H1 (cell line): ENCODE measurements at regions not wholly inside any gene's neighbourhood (a gene's known extent, or its start where the extent isn't known, plus 50 kb on each side); places are given as distances from the start of the nearest gene placed in this dataset.

Source experiments
- CTCF ChIA-PET: fragments of 300-600 bp; sonication (Branson Sonifier 250); formaldehyde crosslinking; loops from one replicate; lab custom pipeline; 2021; ENCODE audit not compliant: partially characterized antibody; lab: Charles Lee
- POLR2A ChIA-PET: fragments of 300-600 bp; sonication (Branson Sonifier 250); formaldehyde crosslinking; loops from one replicate; lab custom pipeline; 2021; ENCODE audit warnings: inconsistent platforms; ENCODE audit not compliant: partially characterized antibody; lab: Charles Lee
- DNase-seq, 2 experiments: peaks; one replicate each; pipeline versions ENCODE4 v3.0.0 to v3.0.0-alpha.2; 2010 to 2022; ENCODE audit warnings: low spot score in 2 of 2, low read depth in 1 of 2, mixed read lengths in 1 of 2
- FAIRE-seq: peaks from 2 replicates; lab custom pipeline; 2011; peaks lifted over from hg19 to GRCh38; lab: Jason Lieb, UNC
- H2AFZ ChIP-seq: 2 replicates; pipeline ENCODE4 v1.8.1; 2012; ENCODE audit warnings: low read length, inconsistent platforms
- H2AK5ac ChIP-seq: 2 replicates; pipeline ENCODE4 v1.6.1; 2013; ENCODE audit warnings: low read depth, low read length
- H2BK120ac ChIP-seq: replicated peaks from 2 replicates; pipeline ENCODE3; 2013; ENCODE audit warnings: low read depth, low read length, inconsistent platforms
- H2BK12ac ChIP-seq: 2 replicates; pipeline ENCODE4 v1.6.1; 2013; ENCODE audit warnings: low read depth, low read length
- H2BK15ac ChIP-seq: 2 replicates; pipeline ENCODE4 v1.6.1; 2013; ENCODE audit warnings: low read length
- H2BK20ac ChIP-seq: 2 replicates; pipeline ENCODE4 v1.6.1; 2013; ENCODE audit warnings: low read length
- H2BK5ac ChIP-seq: 2 replicates; pipeline ENCODE4 v1.6.1; 2013; ENCODE audit warnings: low read depth, low read length
- H3K14ac ChIP-seq: 2 replicates; pipeline ENCODE4 v1.6.1; 2013; ENCODE audit warnings: inconsistent platforms; ENCODE audit not compliant: insufficient read length
- H3K18ac ChIP-seq: 2 replicates; pipeline ENCODE4 v1.6.1; 2013; ENCODE audit warnings: low read length; ENCODE audit errors: extremely low read depth
- H3K23ac ChIP-seq: 2 replicates; pipeline ENCODE4 v1.6.1; 2013; ENCODE audit warnings: inconsistent platforms; ENCODE audit not compliant: insufficient read length
- H3K23me2 ChIP-seq: 2 replicates; pipeline ENCODE4 v1.6.1; 2013; ENCODE audit warnings: low read depth, low read length
- H3K27ac ChIP-seq: 2 replicates; pipeline ENCODE4 v1.6.1; 2011; ENCODE audit warnings: low read depth, low read length, inconsistent platforms
- H3K27me3 ChIP-seq, 4 experiments: replicated peaks in 1 of 4; 1 replicate in 1 of 4; 2 replicates in 3 of 4; pipeline versions ENCODE4 v1.6.1 to v1.8.1; 2011 to 2013; ENCODE audit warnings: low read length in 3 of 4, mild to moderate bottlenecking in 3 of 4, inconsistent platforms in 2 of 4, mixed read lengths in 2 of 4, moderate library complexity in 1 of 4; ENCODE audit not compliant: control insufficient read depth in 3 of 4, insufficient read depth in 3 of 4; ENCODE audit errors: extremely low read depth in 1 of 4
- H3K36me3 ChIP-seq, 4 experiments: 2 replicates each; pipeline versions ENCODE4 v1.6.1 to v1.8.1; 2011 to 2013; ENCODE audit warnings: mild to moderate bottlenecking in 4 of 4, low read length in 3 of 4, moderate library complexity in 2 of 4, control low read depth in 1 of 4, inconsistent platforms in 1 of 4; ENCODE audit not compliant: insufficient read depth in 4 of 4, control insufficient read depth in 2 of 4
- H3K4ac ChIP-seq: replicated peaks from 2 replicates; pipeline ENCODE3; 2013; ENCODE audit warnings: low read length, low read depth, mixed read lengths, inconsistent platforms; ENCODE audit not compliant: insufficient read length
- H3K4me1 ChIP-seq, 4 experiments: replicated peaks in 1 of 4; 1 replicate in 1 of 4; 2 replicates in 3 of 4; pipeline versions ENCODE4 v1.6.1 to v1.8.1; 2011 to 2013; ENCODE audit warnings: low read length in 3 of 4, inconsistent platforms in 2 of 4, mixed read lengths in 1 of 4; ENCODE audit not compliant: insufficient read depth in 4 of 4, control insufficient read depth in 3 of 4
- H3K4me2 ChIP-seq, 2 experiments: 2 replicates each; pipeline versions ENCODE4 v1.6.1 to v1.8.1; 2011 to 2013; ENCODE audit warnings: low read depth in 2 of 2, low read length in 2 of 2, control low read depth in 1 of 2, inconsistent platforms in 1 of 2, mild to moderate bottlenecking in 1 of 2; ENCODE audit not compliant: insufficient read depth in 1 of 2
- H3K4me3 ChIP-seq, 4 experiments: fragments of 200-600, 300-600 bp in 1 of 4; sonication (generic), shearing (Covaris generic), sonication (Bioruptor Twin) in 1 of 4; 2 replicates each; pipeline versions ENCODE4 v1.5.1 to v1.8.1; 2011 to 2016; ENCODE audit warnings: low read length in 4 of 4, low read depth in 3 of 4, control low read depth in 2 of 4, inconsistent platforms in 2 of 4, mild to moderate bottlenecking in 2 of 4, mixed read lengths in 1 of 4, moderate library complexity in 1 of 4; ENCODE audit not compliant: insufficient read depth in 2 of 4; ENCODE audit errors: extremely low read depth in 1 of 4
- H3K56ac ChIP-seq: replicated peaks from 2 replicates; pipeline ENCODE3; 2013; ENCODE audit warnings: low read depth, mild to moderate bottlenecking, mixed read lengths, low read length, inconsistent platforms; ENCODE audit not compliant: insufficient read length
- H3K79me1 ChIP-seq: 2 replicates; pipeline ENCODE4 v1.6.1; 2013; ENCODE audit warnings: low read depth, low read length, control low read depth
- H3K79me2 ChIP-seq, 2 experiments: 2 replicates each; pipeline versions ENCODE4 v1.6.1 to v1.8.1; 2012 to 2013; ENCODE audit warnings: low read length in 2 of 2, mild to moderate bottlenecking in 2 of 2, inconsistent platforms in 1 of 2; ENCODE audit not compliant: insufficient read depth in 2 of 2, control insufficient read depth in 1 of 2
- H3K9ac ChIP-seq, 4 experiments: replicated peaks in 1 of 4; 1 replicate in 1 of 4; 2 replicates in 3 of 4; pipeline versions ENCODE4 v1.6.1 to v1.8.1; 2011 to 2013; ENCODE audit warnings: low read depth in 3 of 4, low read length in 3 of 4, control low read depth in 2 of 4, mild to moderate bottlenecking in 2 of 4, moderate library complexity in 2 of 4, inconsistent platforms in 1 of 4; ENCODE audit errors: extremely low read depth in 1 of 4
- H3K9me3 ChIP-seq, 2 experiments: 2 replicates each; pipeline versions ENCODE4 v1.6.1 to v1.8.1; 2012 to 2013; ENCODE audit warnings: mild to moderate bottlenecking in 2 of 2, moderate library complexity in 2 of 2, control low read depth in 1 of 2, inconsistent platforms in 1 of 2, low read depth in 1 of 2, low read length in 1 of 2, mixed read lengths in 1 of 2; ENCODE audit not compliant: insufficient read depth in 2 of 2
- H4K20me1 ChIP-seq, 2 experiments: replicated peaks in 1 of 2; 2 replicates each; pipeline versions ENCODE3 to v1.8.1; 2011 to 2013; ENCODE audit warnings: inconsistent platforms in 2 of 2, low read length in 2 of 2, mild to moderate bottlenecking in 1 of 2; ENCODE audit not compliant: insufficient read depth in 2 of 2, control insufficient read depth in 1 of 2
- H4K5ac ChIP-seq: 2 replicates; pipeline ENCODE4 v1.6.1; 2013; ENCODE audit warnings: low read length, low read depth, mixed read lengths, inconsistent platforms; ENCODE audit not compliant: insufficient read length
- H4K8ac ChIP-seq: 2 replicates; pipeline ENCODE4 v1.8.0; 2013; ENCODE audit warnings: mild to moderate bottlenecking, moderate library complexity, low read length, inconsistent platforms; ENCODE audit not compliant: insufficient read depth; ENCODE audit errors: extremely low read depth
- H4K91ac ChIP-seq: replicated peaks from 2 replicates; pipeline ENCODE3; 2013; ENCODE audit warnings: low read length, mixed read lengths, inconsistent platforms; ENCODE audit not compliant: insufficient read length
- ASH2L ChIP-seq: fragments of 200-600, 300-600 bp; sonication (generic); IDR thresholded peaks from one replicate; pipeline ENCODE4 v1.7.1; 2017; ENCODE audit warnings: low read length
- ATF2 ChIP-seq: IDR thresholded peaks from 2 replicates; pipeline ENCODE4 v1.6.1; 2012; ENCODE audit warnings: low read length, inconsistent platforms
- BCL11A ChIP-seq, 2 experiments: IDR thresholded peaks; one replicate each; pipeline ENCODE4 v1.6.1; 2011; ENCODE audit warnings: low read depth in 2 of 2, low read length in 2 of 2, mild to moderate bottlenecking in 2 of 2
- CHD1 ChIP-seq: IDR thresholded peaks from 2 replicates; pipeline ENCODE4 v1.6.1; 2012; ENCODE audit warnings: low read depth, low read length, improper control_type of control experiment
- CHD2 ChIP-seq: IDR thresholded peaks from 2 replicates; pipeline ENCODE4 v1.6.1; 2012; ENCODE audit warnings: low read length, improper control_type of control experiment
- NRF1 ChIP-seq: IDR thresholded peaks from 2 replicates; pipeline ENCODE4 v1.6.1; 2011; ENCODE audit warnings: mild to moderate bottlenecking, low read depth, low read length, improper control_type of control experiment
- PHF8 ChIP-seq: fragments of 200-600 bp; sonication (generic); conservative IDR thresholded peaks from 2 replicates; pipeline ENCODE4 v1.7.1; 2012; ENCODE audit warnings: low read depth, mild to moderate bottlenecking, inconsistent platforms, low read length, moderate library complexity
- RFX5 ChIP-seq: IDR thresholded peaks from 2 replicates; pipeline ENCODE4 v1.6.1; 2011; ENCODE audit warnings: low read depth, low read length, improper control_type of control experiment, borderline replicate concordance
- RNF2 ChIP-seq: fragments of 200-900, 300-1000 bp; sonication (generic); IDR thresholded peaks from 2 replicates; pipeline ENCODE4 v1.7.1; 2016; ENCODE audit warnings: borderline replicate concordance, low read depth, mild to moderate bottlenecking, antibody characterized with exemption, low read length; ENCODE audit not compliant: poor library complexity, severe bottlenecking; ENCODE audit errors: missing control alignments
- RXRA ChIP-seq: IDR thresholded peaks from 2 replicates; pipeline ENCODE4 v1.6.1; 2011; ENCODE audit warnings: low read depth, mild to moderate bottlenecking, low read length, moderate library complexity; ENCODE audit not compliant: insufficient read depth
- SRF ChIP-seq: IDR thresholded peaks from 2 replicates; pipeline ENCODE4 v1.6.1; 2011; ENCODE audit warnings: mild to moderate bottlenecking, low read depth, low read length, moderate library complexity
- WGBS, 2 experiments: shearing (Covaris generic) in 1 of 2; methylation state at CpG; one replicate each; pipeline versions ENCODE4 v1.1.6 to v1.1.7; 2013 to 2015; ENCODE audit warnings: low lambda C conversion rate in 2 of 2, mixed read lengths in 2 of 2, inconsistent platforms in 1 of 2, low coverage in 1 of 2, missing lambda C conversion rate in 1 of 2; ENCODE audit not compliant: insufficient replicate concordance in 2 of 2, insufficient coverage in 1 of 2, insufficient read length in 1 of 2; ENCODE audit errors: extremely low coverage in 1 of 2, missing lambda C conversion rate in 1 of 2; 5-methylcytosine and 5-hydroxymethylcytosine counted together
- TF ChIP-seq, protein P1 (sequence below): IDR thresholded peaks from 2 replicates; pipeline ENCODE4 v1.6.1; 2011; ENCODE audit warnings: low read length, improper control_type of control experiment

GRCh38 chr6:159640322-159640721 is 52.7 kb downstream of the SOD2 start:
- no peak overlapping the region for H3K9ac ChIP-seq
- no peak overlapping the region for H2BK15ac ChIP-seq
- 60% methylated on average over 2 of the region's 2 CpGs; no CpG with 5 or more reads in 1 of the 2 experiments for WGBS, 2 experiments
- DNase-seq, result no peak
- H2AFZ ChIP-seq, result no peak overlapping the region
- H2BK20ac ChIP-seq, result no peak overlapping the region
- H4K5ac ChIP-seq, result no peak overlapping the region
- no peaks in the 10 kb centered on the region for H4K20me1 ChIP-seq
- no peak overlapping the region for H2AK5ac ChIP-seq
- H3K14ac ChIP-seq, result no peak overlapping the region
- H3K23ac ChIP-seq, result no peak overlapping the region
- H3K4me2 ChIP-seq, result no peak overlapping the region
- H3K23me2 ChIP-seq, result no peaks in the 10 kb centered on the region
- no peak overlapping the region for H3K56ac ChIP-seq
- no peak overlapping the region for H2BK12ac ChIP-seq
- no peaks in the 10 kb centered on the region; a peak in 2 of 7 replicates for H3K4me1 ChIP-seq
- H3K36me3 ChIP-seq, result no peaks in the 10 kb centered on the region
- no peak overlapping the region for H3K18ac ChIP-seq
- no peak overlapping the region for H3K4ac ChIP-seq
- no peaks in the 10 kb centered on the region for H3K79me2 ChIP-seq
- H3K27me3 ChIP-seq, result no peaks in the 10 kb centered on the region
- no peaks in the 10 kb centered on the region for H3K79me1 ChIP-seq
- H2BK120ac ChIP-seq, result no peak overlapping the region
- H4K91ac ChIP-seq, result no peak overlapping the region
- TF ChIP-seq SRF, result no peak
- no peak for TF ChIP-seq ASH2L
- TF ChIP-seq RNF2, result no peak
- no peak for TF ChIP-seq RFX5
- TF ChIP-seq PHF8, result no peak
- TF ChIP-seq CHD2, result no peak
- TF ChIP-seq, protein P1, sequence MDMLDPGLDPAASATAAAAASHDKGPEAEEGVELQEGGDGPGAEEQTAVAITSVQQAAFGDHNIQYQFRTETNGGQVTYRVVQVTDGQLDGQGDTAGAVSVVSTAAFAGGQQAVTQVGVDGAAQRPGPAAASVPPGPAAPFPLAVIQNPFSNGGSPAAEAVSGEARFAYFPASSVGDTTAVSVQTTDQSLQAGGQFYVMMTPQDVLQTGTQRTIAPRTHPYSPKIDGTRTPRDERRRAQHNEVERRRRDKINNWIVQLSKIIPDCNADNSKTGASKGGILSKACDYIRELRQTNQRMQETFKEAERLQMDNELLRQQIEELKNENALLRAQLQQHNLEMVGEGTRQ, result no peak
- no peak for TF ChIP-seq CHD1
- no peak for TF ChIP-seq BCL11A (IDR thresholded peaks at IDR 0.05; ENCODE audit: low read depth in 2 of 2, low read length in 2 of 2)
- no peak for TF ChIP-seq NRF1
- TF ChIP-seq ATF2, result no peak
- TF ChIP-seq RXRA, result no peak
- ChIA-PET CTCF (interaction anchor here (2.6 kb wide), 1 partner anchor 15 kb away, joined by 13 read pairs; no protein-coding TSS in a partner anchor), POLR2A (no interaction called here)
- H3K27ac ChIP-seq, result no peak overlapping the region
- H3K9me3 ChIP-seq, result peaks cover 23 to 34% of the 10 kb centered on the region in 2 experiments; a peak in 2 of 4 replicates
- H2BK5ac ChIP-seq, result no peak overlapping the region
- FAIRE-seq, result no peak
- no peak overlapping the region for H3K4me3 ChIP-seq
- H4K8ac ChIP-seq, result no peak overlapping the region
